ENCODE measurements at regions not wholly inside any gene's neighbourhood (a gene's known extent, or its start where the extent isn't known, plus 50 kb on each side); places are given as distances from the start of the nearest gene placed in this dataset.
"Not testable (repeated sequence)": the region's sequence is repeated elsewhere in the genome, so short reads cannot be mapped to it uniquely, and the experiment has no call there.

GRCh38 chr10:113480081-113480360 is 72.8 kb upstream of the HABP2 start:
- DNase-seq (ENCODE audit: low read depth in 4 of 4, low spot score in 3 of 4) = no peak

- no peak for DNase-seq (ENCODE audit: low read depth in 4 of 4, low spot score in 3 of 4)
These were observed 71.9 kb upstream of the HABP2 start for GRCh38 chr10:113480851-113481502.

GRCh38 chr10:113484487-113484886 is 68.4 kb upstream of the HABP2 start:
- DNase-seq (ENCODE audit: low read depth in 4 of 4, low spot score in 3 of 4) = no peak

- DNase-seq (ENCODE audit: low read depth in 4 of 4, low spot score in 3 of 4) = no peak
These were observed 67.1 kb upstream of the HABP2 start for GRCh38 chr10:113485736-113486135.

- no peak for DNase-seq (ENCODE audit: low read depth in 4 of 4, low spot score in 3 of 4)
These were observed 66.3 kb upstream of the HABP2 start for GRCh38 chr10:113486531-113486930.

GRCh38 chr10:113487154-113487553 is 65.7 kb upstream of the HABP2 start:
- no peak for DNase-seq (ENCODE audit: low read depth in 4 of 4, low spot score in 3 of 4)

- DNase-seq (ENCODE audit: low read depth in 4 of 4, low spot score in 3 of 4) = no peak
These were observed 64.7 kb upstream of the HABP2 start for GRCh38 chr10:113488186-113488585.

GRCh38 chr10:113489522-113489921 is 63.3 kb upstream of the HABP2 start:
- DNase-seq (ENCODE audit: low read depth in 4 of 4, low spot score in 3 of 4) = not testable (repeated sequence)

- DNase-seq (ENCODE audit: low read depth in 4 of 4, low spot score in 3 of 4) = no peak
These were observed 60.8 kb upstream of the HABP2 start for GRCh38 chr10:113491967-113492565.

- DNase-seq (ENCODE audit: low read depth in 4 of 4, low spot score in 3 of 4) = no peak
These were observed 59.7 kb upstream of the HABP2 start for GRCh38 chr10:113493195-113493594.

GRCh38 chr10:113493882-113494301 is 59.0 kb upstream of the HABP2 start:
- DNase-seq (ENCODE audit: low read depth in 4 of 4, low spot score in 3 of 4) = no peak

GRCh38 chr10:113494761-113495160 is 58.1 kb upstream of the HABP2 start:
- no peak for DNase-seq (ENCODE audit: low read depth in 4 of 4, low spot score in 3 of 4)

GRCh38 chr10:113495553-113495952 is 57.3 kb upstream of the HABP2 start:
- DNase-seq (ENCODE audit: low read depth in 4 of 4, low spot score in 3 of 4) = no peak

- DNase-seq (ENCODE audit: low read depth in 4 of 4, low spot score in 3 of 4) = no peak
These were observed 56.4 kb upstream of the HABP2 start for GRCh38 chr10:113496111-113497109.

- DNase-seq (ENCODE audit: low read depth in 4 of 4, low spot score in 3 of 4) = no peak
These were observed 55.7 kb upstream of the HABP2 start for GRCh38 chr10:113497198-113497597.

- DNase-seq (ENCODE audit: low read depth in 4 of 4, low spot score in 3 of 4) = no peak
These were observed 53.9 kb upstream of the HABP2 start for GRCh38 chr10:113498997-113499396.

GRCh38 chr10:113499806-113500205 is 53.0 kb upstream of the HABP2 start:
- no peak for DNase-seq (ENCODE audit: low read depth in 4 of 4, low spot score in 3 of 4)

- DNase-seq (ENCODE audit: low read depth in 4 of 4, low spot score in 3 of 4) = not testable (repeated sequence)
These were observed 51.8 kb upstream of the HABP2 start for GRCh38 chr10:113501031-113501430.

All from right renal pelvis (tissue), 4 donors.